AG09309 (cell line): ENCODE measurements at regions not wholly inside any gene's neighbourhood (a gene's known extent, or its start where the extent isn't known, plus 50 kb on each side); places are given as distances from the start of the nearest gene placed in this dataset.

Experiments
- DNase-seq: peaks from one replicate; pipeline ENCODE4 v3.0.0-alpha.2; 2010; ENCODE audit warnings: low read depth
- H3K4me3 ChIP-seq: 2 replicates; pipeline ENCODE4 v1.5.1; 2011; ENCODE audit warnings: mild to moderate bottlenecking, low read depth, low read length, moderate library complexity; ENCODE audit not compliant: control insufficient read depth
- TF ChIP-seq, protein P1 (sequence below): IDR thresholded peaks from 2 replicates; pipeline ENCODE4 v1.5.1; 2011; ENCODE audit warnings: mild to moderate bottlenecking, low read depth, low read length, inconsistent platforms; ENCODE audit not compliant: insufficient read depth, control insufficient read depth; ENCODE audit errors: missing control alignments

DNA sequence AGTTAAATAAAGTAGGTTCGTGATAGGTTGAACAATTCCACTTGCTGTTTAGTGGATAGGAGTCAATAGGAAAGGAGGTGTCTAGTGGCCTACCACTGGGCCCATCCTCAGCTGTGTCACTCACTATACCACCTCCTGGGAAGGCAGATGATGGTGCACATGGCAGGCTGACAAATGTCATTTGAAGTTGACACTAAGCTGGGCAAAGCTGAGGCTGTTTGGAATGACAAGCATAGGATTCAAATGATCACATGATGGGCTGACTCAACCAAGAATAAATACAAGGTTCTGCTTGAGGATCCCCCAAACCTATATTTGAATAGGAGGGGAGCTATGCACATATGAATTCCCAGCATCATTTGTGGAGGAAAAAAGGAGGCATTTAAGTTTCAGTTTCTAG, 489.8 kb downstream of the RPS24 start:
- H3K4me3 ChIP-seq = no peak overlapping the region
- TF ChIP-seq, protein P1, sequence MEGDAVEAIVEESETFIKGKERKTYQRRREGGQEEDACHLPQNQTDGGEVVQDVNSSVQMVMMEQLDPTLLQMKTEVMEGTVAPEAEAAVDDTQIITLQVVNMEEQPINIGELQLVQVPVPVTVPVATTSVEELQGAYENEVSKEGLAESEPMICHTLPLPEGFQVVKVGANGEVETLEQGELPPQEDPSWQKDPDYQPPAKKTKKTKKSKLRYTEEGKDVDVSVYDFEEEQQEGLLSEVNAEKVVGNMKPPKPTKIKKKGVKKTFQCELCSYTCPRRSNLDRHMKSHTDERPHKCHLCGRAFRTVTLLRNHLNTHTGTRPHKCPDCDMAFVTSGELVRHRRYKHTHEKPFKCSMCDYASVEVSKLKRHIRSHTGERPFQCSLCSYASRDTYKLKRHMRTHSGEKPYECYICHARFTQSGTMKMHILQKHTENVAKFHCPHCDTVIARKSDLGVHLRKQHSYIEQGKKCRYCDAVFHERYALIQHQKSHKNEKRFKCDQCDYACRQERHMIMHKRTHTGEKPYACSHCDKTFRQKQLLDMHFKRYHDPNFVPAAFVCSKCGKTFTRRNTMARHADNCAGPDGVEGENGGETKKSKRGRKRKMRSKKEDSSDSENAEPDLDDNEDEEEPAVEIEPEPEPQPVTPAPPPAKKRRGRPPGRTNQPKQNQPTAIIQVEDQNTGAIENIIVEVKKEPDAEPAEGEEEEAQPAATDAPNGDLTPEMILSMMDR = no peak
- no peak for DNase-seq

DNA sequence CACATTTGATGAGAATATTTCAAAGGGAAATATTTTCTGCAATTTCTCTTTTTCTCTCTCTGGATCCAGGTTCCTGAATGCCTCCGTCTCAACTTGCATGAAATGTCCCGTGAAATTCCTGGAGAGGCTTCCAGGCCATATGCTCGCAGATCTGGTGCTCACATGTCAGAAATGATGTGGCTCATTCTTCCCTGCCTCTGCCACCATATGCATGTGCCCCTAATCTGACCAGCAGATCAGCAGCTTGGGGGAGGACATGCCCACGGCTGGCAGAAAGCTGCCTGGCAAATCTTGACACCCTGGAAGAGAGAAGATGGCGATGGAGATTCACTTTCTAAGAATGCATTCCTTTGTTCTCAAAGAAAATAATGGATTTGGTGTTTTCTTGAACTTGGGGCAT, 490.7 kb downstream of the RPS24 start:
- DNase-seq = no peak
- no peak overlapping the region for H3K4me3 ChIP-seq
- TF ChIP-seq, protein P1 = no peak

DNA sequence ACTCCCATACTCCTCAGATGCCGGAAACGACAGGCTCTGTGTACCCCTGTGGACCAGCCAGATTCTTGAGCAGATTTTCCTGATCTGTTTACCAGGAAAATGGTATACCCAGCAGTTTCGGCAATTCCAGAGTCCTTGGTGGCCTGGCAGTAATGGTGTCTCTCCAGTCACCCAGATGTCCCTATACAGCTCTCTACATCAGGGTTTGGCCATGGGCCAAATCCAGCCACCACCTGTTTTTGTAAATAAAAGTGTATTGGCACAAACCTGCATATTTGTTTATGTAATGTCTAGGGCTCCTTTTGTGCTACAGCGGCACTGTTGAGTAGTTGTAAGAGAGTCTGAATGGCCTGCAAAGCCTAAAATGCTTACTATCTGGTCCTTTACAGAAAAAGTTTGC, 491.3 kb downstream of the RPS24 start:
- TF ChIP-seq, protein P1 = no peak

DNA sequence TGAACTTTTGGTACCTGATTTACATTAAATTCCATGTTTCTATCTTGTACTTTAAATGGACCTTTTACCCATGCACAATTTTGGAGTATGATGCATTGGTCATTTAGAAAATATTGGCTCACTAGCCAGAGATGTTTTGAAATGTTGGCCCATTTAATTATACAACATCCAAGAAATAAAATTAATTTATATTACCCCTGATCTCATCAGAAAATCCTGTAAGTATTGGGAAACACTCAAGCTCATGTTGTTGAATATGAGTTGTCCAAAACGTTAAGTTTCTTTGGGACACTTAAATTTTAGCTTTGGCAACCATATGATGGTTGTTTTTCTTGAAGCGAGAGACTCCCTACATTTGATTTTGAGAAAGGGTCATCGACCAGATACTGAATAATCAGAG, 492.7 kb downstream of the RPS24 start:
- no peak overlapping the region for H3K4me3 ChIP-seq
- no peak for DNase-seq
- TF ChIP-seq, protein P1 = no peak

More for the DNA sequence above, 491.3 kb downstream of the RPS24 start:
- no peak overlapping the region for H3K4me3 ChIP-seq
- no peak for DNase-seq

DNA sequence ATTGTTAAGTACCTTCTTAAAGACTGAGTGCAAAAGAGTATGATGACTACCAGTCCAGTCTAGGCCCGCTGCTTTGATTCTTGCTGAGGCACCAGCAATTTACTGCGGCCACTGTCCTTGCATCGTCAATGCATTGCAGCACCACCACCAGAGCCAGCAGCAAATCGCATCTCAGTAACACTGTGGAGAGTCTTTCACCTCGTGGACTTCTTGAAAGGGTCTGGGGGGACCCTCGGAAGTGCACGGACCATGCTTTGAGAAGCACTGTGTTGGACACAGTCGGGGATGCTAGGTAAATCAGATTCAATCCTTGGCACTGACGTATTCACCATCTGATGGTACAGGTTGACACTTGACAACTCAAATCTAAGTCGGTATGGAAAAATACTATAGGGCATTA, 493.6 kb downstream of the RPS24 start:
- DNase-seq = no peak
- TF ChIP-seq, protein P1 = no peak
- no peak overlapping the region for H3K4me3 ChIP-seq

DNA sequence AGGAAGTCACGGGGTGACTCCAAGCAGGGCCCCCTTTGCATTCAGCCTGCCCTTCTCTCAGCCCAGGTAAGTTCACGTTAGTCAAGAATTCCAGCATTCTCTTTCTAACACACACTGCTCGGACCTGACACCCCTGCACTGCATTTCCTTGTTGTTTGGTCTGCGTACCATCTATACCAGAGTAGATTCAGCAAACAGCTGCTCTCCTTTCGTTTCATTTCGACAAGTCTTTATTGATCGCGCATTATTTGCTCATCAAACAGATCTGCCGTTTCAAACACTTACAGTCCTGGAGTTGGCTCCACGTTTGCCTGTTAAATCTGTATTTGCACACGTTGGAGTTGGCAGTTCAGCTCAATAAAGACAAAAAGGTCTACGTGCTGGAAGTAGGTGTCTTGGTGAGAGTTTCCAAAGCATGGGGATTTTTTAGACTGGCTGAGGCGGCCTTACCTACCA, 495.1 kb downstream of the RPS24 start:
- H3K4me3 ChIP-seq = no peak overlapping the region
- no peak for DNase-seq
- TF ChIP-seq, protein P1 = no peak

DNA sequence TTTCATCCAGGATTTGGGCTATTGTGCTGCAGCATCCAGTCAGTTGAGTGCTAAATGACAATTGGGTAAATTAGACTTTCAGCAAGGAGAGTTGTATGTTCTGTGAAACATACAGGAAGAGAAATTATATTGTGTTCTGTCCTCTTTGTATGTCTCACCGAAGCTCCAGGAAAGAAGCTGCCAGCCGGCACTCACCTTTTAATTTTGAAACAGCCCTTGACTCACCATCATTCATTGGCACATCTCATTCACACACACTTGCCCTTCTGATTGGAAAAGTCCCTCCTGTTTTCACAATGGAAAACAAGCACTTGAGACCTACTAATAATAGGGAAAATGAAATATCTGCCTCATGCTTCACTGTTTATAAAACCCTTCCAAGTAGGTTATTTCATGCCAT, 495.6 kb downstream of the RPS24 start:
- no peak overlapping the region for H3K4me3 ChIP-seq
- no peak for DNase-seq
- TF ChIP-seq, protein P1 = no peak
